NCI-H1105 (cell line): ENCODE measurements at regions not wholly inside any gene's neighbourhood (a gene's known extent, or its start where the extent isn't known, plus 50 kb on each side); places are given as distances from the start of the nearest gene placed in this dataset.
"Not testable (repeated sequence)": the region's sequence is repeated elsewhere in the genome, so short reads cannot be mapped to it uniquely, and the experiment has no call there.

Experiments
- DNase-seq: peaks from one replicate; lab custom pipeline; 2025; lab: John Stamatoyannopoulos, UW

DNA sequence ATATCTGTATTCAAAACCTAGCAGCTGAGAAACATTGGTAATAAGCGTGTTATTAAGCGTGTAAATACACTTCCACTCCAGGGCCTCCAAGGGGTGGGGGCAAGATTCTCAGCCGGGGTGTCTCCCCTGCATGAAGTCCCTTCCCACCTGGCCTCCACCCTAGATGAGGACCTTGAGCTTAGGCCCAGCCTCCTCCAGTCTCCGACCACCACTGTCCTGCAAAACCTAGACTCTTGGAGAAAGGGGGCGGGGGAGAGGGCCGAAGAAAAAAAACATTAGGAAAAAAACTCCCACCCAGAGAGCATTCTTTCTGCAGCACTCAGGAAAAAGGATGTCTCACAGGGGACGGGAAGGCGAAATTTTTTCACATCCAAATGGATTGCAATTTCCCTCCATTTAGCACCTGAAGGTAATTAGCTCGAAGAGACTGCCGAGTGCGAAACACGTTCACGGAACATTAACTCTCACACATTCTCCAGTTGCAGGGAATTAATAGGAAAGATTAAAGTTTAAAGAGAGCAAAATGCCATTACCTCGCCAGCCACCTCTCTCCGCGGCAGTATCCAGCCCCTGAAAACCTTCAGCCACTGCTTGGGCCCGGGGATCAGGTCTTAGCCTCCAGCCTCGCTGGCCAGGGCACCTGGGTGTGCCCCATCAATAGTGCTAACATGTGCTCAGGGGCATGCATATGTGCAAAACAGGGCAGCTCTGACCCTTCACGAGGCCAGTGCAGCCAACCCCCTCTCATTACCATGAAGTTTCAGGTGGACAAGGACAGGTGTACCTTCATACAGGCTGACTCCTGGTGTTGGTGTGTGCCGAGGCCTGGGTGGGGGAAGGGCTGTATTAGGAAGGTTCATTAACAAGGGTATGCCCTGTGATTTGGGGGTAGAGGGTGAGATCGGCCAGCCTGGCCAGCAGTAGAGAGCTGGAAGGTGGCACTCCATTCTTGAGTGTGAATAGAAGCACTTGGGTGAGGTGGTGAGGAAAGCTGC, 77.2 kb downstream of the HIF1AN start:
- DNase-seq, result no peak

- no peak for DNase-seq
Measured at GRCh38 chr10:100613846-100614245, 78.1 kb downstream of the HIF1AN start.

DNA sequence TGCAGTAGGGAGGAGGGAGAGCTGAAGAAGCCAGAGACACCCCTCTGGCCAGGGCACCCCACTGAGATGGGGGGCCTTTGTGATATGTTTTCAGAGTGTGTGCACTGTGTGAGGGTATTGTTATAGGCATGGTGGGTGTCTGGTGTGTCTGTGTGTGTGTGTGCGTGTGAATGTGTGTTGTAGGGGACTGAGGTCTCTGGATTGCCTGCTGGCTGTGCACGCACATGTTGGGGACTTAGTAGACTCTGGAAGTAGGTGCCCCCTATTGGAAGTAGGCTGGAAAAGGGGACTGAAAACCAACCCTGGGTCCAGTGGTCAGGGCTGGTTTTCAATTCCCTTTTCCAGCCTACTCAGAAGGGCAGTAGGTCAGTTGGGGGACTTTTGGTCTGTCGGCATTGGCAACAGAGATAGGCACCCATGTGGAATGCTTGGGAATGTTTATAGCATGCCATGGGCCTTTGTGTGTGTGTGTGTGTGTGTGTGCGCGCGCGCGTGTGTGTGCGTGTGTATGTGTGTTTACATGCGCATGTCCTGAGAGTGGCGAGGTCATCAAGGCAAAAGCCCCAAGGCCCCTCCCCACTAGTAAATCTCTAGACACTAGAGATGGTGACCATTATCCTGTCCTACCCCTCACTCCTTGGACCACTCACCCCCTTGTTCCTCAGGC, 78.8 kb downstream of the HIF1AN start:
- DNase-seq, result no peak

- DNase-seq, result no peak
Measured at GRCh38 chr10:100615241-100615640, 79.5 kb downstream of the HIF1AN start.

GRCh38 chr10:100615908-100616307, 80.2 kb downstream of the HIF1AN start:
- DNase-seq, result no peak

DNA sequence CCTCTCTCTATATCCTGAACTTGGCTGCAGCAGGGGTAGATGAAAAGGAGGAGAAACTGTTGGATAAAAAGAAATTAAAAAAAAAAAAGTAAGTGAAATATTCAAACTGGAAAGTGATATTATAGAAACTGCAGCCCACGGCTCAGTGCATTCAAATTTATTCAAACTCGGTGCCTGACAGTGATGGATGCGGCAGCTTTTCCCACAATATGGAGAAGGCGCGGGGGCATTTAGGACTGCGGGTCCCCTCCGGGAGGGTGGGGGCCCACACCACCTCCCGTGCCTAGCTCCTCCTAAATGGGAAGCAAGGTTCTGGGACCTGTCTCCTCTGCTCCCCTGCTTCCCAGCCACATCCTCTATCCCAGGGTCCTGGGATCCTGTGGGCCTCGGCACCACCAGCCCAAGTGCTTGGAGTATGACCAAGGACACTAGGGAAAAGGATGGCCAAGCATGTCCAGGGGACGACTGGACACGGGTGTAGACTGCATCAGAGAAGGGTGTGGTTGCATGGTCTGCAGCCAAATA, 82.4 kb downstream of the HIF1AN start:
- DNase-seq, result no peak

DNA sequence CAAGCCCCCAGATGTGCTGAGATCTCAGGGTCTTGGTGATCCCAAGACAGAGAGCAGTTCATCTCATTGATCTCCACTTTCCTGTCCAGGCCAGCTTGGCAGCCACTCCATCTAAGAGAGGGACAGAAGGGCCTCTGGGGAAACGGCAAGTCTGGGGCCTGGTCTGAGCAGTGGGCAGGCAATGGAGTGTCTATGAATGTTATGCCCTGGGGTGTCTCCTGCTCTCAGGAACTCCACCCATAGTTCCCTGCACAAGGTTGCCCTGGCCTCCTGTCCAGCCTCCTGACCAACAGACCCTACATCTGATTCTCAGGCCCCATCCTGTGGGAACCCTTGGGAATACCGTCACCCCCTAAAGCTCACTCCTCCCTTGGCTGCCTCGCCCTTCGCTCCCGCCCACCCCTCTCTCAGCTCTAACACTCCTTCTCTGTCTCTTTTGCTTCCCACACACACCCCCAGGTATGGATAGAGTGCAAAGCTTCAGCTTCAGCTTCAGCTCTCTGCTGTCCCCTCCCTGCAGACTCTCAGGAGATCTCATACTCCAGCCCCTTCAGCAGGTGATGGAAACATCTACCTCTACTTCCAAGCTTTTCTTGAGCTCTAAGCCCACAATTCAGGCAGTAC, 83.0 kb downstream of the HIF1AN start:
- no peak for DNase-seq

- DNase-seq, result no peak
Measured at GRCh38 chr10:100620087-100620835, 84.5 kb downstream of the HIF1AN start.

DNA sequence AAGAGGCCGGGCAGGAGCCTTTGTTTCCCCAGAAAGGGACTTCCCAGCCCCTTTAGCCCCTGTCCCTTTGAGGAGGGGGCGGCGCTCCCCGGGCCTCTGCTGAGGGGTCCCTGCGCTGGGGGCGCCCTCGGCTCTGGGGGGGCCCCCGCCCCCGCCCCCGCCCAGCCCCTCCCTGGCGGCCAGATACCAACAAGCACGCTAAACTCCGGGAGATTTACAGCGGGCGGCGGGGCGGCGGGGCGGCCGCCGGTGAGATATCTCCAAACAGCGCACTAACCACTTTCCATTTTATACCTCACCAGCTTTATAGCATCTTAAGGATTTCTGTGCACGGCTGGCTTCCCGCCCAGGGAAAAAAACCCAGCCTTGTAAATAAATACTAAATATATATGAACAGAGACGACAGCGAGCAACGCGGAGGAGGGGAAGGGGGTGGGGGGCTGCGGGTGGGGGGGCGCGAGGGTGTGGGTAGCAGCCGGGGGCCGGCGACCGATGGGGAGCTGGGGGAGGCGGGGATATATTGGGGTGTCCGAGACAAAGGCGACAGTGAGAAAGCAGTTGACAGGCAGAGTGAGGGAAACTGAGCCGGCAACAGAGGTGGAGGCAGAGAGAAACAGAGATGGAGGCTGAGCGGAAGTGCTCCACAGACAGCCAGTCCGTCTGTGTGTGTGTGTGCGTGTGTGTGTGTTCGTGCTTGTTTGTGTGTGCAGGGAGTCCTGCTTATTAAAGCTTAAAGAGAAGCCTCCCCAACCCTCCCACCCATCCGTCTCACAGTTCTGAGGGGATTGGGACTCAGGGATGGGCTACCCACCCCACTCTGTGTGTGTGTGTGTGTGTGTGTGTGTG, 85.8 kb downstream of the HIF1AN start:
- no peak for DNase-seq

DNA sequence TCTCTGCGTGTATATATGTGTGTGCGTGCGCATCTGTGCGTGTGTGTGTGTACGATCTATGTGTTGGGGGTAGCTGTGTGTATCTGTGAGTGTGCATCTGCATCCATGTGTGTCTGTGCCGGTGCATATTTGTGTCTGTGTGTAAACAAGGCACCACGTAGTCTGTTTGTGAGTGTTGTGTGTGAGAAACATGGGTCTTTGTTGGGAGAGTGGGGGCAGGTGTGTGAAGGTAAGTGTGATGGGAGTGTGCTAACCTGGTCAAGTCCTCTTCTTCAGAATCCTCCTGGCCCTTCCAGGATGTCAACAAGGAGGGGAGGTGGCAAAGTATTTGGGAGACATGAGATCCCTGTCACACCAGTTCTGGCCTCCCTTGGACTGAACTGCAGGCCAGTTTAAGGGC, 87.2 kb downstream of the HIF1AN start:
- DNase-seq, result no peak

DNA sequence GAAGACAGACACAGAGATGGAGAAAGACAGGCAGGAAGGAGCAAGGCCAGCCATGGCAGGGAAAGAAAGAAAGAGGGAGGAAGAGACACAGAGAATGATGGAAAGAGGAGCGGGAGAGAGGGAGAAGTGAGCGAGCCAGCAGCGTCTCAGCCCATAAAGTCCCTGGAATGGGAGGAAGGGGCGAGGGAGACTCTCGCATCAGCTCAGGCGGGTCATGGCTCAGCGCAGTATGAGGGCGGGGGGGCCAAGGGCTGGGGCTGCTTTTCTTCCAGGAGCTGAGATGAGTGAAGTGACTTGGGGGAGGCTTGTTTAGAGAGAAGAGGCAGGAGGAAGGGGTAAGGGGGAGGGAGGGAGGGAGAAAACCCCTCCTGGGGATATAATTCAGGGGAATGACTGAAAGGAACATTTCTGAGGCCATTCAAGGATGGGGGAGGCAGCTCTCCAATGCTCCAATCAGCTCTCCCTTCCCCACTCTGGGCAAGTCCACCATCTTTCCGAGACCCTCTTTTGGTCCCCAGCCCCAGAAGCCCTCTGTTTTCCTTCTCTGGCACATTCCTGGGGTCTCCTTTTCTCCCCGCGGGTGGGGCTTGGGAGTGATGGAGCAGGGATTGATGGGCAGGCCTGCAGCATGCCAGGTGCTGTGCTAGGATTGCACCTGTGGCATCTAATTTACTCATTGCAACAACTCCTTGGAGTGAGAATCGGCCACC, 87.9 kb downstream of the HIF1AN start:
- DNase-seq, result no peak

- DNase-seq, result no peak
Measured at GRCh38 chr10:100624298-100624697, 88.6 kb downstream of the HIF1AN start.

DNA sequence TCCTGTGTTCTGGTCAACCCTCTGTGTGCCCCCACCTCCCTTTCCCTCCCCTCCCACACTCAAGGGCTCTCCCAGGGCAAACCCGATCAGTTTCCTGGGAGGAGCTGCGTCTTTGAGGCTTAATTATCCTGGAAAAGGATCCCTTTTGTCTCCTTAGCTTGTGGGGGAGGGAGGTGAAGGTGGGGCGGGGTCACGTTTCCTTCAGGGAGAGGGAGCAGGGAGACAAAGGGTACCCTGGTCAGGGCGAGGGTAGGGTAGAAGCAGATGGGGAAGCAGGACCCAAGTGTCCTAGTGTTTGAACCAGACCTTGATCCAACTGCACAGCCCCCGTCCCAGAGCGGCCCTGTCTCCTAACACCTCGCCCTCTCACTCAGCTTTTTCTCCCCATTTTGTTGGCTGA, 90.1 kb downstream of the HIF1AN start:
- DNase-seq, result no peak

GRCh38 chr10:100628061-100628460, 92.3 kb downstream of the HIF1AN start:
- DNase-seq, result no peak

- no peak for DNase-seq
Measured at GRCh38 chr10:100631192-100631591, 95.4 kb downstream of the HIF1AN start.

GRCh38 chr10:100632027-100632426, 96.3 kb downstream of the HIF1AN start:
- DNase-seq, result no peak

- DNase-seq, result no peak
Measured at GRCh38 chr10:100634034-100634433, 98.3 kb downstream of the HIF1AN start.

DNA sequence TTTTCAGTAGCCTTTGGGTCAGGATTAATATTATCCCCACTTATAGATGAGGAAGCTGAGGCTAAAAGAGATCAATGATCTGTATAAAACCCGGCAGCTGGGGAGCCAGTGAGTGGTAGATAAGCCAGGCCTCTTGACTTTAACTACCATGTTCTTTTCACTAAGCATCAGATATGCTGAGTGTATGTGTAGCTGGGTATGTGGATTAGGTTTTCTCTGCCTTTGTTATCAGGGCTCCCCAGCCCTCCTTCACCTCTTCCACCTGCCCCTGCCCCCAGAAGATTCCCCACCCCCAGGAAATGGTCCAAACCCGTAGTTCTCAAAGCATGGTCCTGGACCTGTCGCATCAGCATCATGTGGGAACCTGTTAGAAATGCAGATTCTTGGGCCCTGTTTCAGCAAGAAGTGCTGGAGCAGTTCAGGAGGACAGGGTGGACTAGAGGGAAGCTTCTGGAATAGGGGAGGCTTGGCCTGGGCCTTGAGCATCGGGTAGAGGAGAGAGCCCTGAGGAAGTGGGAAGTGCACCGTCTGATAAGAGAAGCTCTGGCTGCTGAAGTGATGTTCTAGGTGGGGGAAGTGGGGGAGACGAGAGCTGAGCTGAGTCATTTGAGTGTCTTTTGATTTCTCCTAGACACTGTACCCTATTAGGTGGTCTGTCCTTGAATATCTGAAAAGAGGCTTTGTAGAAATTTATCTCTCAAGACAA, 101.3 kb downstream of the HIF1AN start:
- DNase-seq, result no peak

GRCh38 chr10:100637785-100638184, 102.0 kb downstream of the HIF1AN start:
- DNase-seq, result no peak

GRCh38 chr10:100638969-100639368, 103.2 kb downstream of the HIF1AN start:
- not testable (repeated sequence) for DNase-seq
